GM12865 (cell line): ENCODE measurements at regions not wholly inside any gene's neighbourhood (a gene's known extent, or its start where the extent isn't known, plus 50 kb on each side); places are given as distances from the start of the nearest gene placed in this dataset.

Experiments
- DNase-seq: peaks from one replicate; pipeline ENCODE4 v3.0.0; 2010; ENCODE audit warnings: low read depth
- H3K4me3 ChIP-seq: 2 replicates; pipeline ENCODE4 v1.5.1; 2011; ENCODE audit warnings: mild to moderate bottlenecking, low read depth, low read length, control low read depth
- CTCF ChIP-seq: IDR thresholded peaks from 2 replicates; pipeline ENCODE4 v1.5.1; 2011; ENCODE audit warnings: low read length, control low read depth, low read depth, inconsistent platforms; ENCODE audit not compliant: insufficient read depth; ENCODE audit errors: missing control alignments

DNA sequence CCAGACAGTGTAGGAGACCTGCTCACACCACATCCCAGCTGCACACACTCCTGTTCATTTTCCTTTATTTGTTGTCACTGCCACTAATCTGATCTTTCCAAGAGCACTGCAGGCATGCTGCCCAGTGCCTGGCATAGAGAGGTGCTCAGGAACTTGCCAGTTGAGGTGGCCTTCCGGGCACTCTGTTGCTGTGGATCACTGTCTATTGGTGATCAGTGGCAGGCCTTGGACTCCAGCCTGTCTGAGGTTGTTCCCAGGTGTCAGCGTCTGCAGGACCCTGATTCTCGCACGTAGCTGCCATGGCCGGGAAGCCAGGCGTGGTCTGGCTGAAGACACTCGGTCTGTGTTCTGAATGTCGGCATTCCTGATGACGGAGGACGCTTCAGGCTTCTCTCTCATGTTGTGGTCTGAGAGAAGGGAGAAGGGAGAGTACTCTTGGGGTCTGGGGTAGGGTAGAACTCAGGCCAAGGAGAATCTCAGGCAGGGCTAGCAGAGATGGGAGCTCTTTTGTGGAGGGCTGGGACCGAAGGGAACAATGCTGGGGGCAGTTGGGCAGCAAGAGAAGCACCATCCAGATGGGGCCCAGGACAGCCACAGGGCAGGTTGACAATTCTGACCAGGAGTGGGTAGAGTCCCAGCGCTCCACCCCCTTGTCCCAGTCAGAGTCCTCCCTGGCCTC lies 240.9 kb downstream of the MYCN start:
- H3K4me3 ChIP-seq, result no peak overlapping the region
- no peak for TF ChIP-seq CTCF
- DNase-seq, result no peak

- no peak for TF ChIP-seq CTCF
- no peak overlapping the region for H3K4me3 ChIP-seq
- DNase-seq, result no peak
These were observed 240.3 kb downstream of the MYCN start for GRCh38 chr2:16180631-16181030.

GRCh38 chr2:16179701-16180416 lies 239.5 kb downstream of the MYCN start:
- no peak for DNase-seq
- no peak for TF ChIP-seq CTCF
- no peak overlapping the region for H3K4me3 ChIP-seq

- no peak for DNase-seq
- no peak overlapping the region for H3K4me3 ChIP-seq
- TF ChIP-seq CTCF, result no peak
These were observed 238.3 kb downstream of the MYCN start for GRCh38 chr2:16178551-16179130.

DNA sequence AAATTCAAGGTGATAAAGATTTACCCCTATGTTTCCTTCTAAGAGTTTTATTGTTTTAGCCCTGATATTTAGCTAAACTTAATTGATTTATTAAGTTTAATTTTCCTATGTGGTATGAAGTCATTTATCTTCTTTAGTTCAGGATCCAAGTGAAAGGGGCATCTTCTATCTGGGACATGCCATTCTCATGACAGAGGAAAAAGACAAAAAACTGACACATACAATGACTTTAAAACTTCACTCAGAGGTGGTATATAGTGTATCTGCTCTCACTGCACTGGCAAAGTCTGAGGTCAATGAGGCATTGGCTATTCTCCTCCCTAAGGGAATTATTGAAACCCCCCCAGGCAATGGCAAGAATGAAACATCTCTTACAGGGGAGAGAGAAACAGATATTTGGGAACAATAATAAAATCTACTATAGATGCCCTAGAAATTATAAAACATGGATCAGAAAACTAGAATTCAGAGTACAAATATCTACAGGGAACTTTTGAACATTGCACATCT lies 237.4 kb downstream of the MYCN start:
- no peak overlapping the region for H3K4me3 ChIP-seq
- TF ChIP-seq CTCF, result no peak
- no peak for DNase-seq

GRCh38 chr2:16176971-16177480 lies 236.7 kb downstream of the MYCN start:
- no peak overlapping the region for H3K4me3 ChIP-seq
- no peak for TF ChIP-seq CTCF
- DNase-seq, result no peak
